ENCODE measurements at regions not wholly inside any gene's neighbourhood (a gene's known extent, or its start where the extent isn't known, plus 50 kb on each side); places are given as distances from the start of the nearest gene placed in this dataset.

GRCh38 chr20:17818187-17818586, 118.4 kb downstream of the BANF2 start:
- no peak for DNase-seq (ENCODE audit: low read depth)

GRCh38 chr20:17816804-17817587, 117.2 kb downstream of the BANF2 start:
- DNase-seq (ENCODE audit: low read depth): peak; percentile 36

DNA sequence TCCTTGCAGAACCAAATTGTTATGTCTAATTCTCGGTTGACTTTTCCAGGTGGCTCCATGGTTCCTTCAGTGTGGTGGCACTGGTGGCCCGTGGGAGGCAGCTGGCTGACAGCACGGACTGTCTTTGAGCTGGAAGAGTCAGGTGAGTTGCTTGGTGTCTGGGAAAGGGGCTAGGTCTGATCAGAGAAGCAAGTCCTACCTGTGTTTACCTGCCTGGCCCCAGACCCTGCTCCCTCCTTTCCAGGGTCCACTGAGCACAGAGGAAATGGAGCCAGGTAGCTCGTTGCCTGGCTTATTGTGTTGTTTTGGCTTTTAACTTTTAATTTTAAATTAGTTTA, 111.8 kb downstream of the BANF2 start:
- no peak for DNase-seq (ENCODE audit: low read depth)

- DNase-seq (ENCODE audit: low read depth): no peak
Observed at GRCh38 chr20:17810847-17811627, 111.3 kb downstream of the BANF2 start.

GRCh38 chr20:17810062-17810631, 110.4 kb downstream of the BANF2 start:
- peak; percentile 69 for DNase-seq (ENCODE audit: low read depth)

GRCh38 chr20:17809362-17810061, 109.7 kb downstream of the BANF2 start:
- DNase-seq (ENCODE audit: low read depth): no peak

GRCh38 chr20:17808782-17809181, 109.0 kb downstream of the BANF2 start:
- DNase-seq (ENCODE audit: low read depth): no peak

- peak; percentile 73 for DNase-seq (ENCODE audit: low read depth)
Observed at GRCh38 chr20:17808357-17808756, 108.6 kb downstream of the BANF2 start.

DNA sequence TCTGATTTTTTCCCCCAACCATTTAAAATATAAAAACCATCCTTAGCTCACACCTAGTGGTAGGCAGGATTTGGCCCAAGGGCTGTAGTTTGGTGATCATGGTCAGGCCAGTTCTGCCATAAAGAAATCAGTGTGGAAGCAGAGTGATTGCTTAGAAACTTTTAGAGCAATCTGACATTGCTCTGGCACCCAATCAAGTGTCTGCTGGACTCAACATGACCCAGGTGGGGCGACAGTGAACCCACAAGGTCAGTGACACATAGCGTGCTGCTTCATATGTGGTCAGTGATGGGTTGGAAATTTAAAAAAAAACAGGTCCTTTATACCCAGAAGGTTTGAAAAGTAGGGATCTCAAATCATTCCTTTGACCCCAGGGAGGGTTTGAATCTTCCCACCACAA, 107.9 kb downstream of the BANF2 start:
- no peak for DNase-seq (ENCODE audit: low read depth)

DNA sequence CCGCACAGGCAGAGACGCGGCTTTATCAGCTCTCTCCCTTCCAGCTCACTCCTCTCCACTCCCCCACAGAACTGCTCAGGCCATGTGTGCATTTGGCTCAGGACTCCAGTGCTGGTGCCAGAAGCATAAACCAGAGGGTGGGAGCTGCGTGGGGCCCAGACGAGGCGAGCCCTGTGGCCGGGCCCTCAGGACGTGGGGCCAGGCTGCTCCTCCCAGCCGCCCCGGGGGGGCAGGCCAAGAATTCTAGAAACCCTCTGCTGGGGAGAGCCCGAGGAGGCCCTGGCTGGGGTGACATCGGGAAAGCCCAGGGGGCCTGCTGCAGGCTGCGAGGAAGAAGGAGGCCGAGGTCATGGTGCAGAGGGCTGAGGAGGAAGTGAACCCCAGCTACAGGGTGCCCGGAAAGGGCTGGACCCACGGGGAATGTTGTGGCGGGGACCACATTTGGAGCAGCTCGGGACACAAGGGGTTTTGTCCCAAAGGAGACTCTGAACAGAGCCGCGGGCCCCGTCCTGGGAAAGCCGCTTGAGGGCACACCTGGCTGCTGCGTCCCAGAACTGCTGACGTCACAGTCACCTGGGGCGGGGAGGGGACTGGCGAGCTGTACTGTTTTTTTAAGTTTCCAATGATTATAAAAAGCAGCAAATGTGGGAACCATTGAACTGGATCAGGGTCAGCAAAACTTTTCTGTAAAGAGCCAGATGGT, 107.1 kb downstream of the BANF2 start:
- peak; percentile 78 for DNase-seq (ENCODE audit: low read depth)

- DNase-seq (ENCODE audit: low read depth): no peak
Observed at GRCh38 chr20:17806107-17806506, 106.3 kb downstream of the BANF2 start.

GRCh38 chr20:17803765-17804164, 104.0 kb downstream of the BANF2 start:
- DNase-seq (ENCODE audit: low read depth): no peak

- DNase-seq (ENCODE audit: low read depth): no peak
Observed at GRCh38 chr20:17799575-17800227, 99.9 kb downstream of the BANF2 start.

GRCh38 chr20:17798601-17799000, 98.8 kb downstream of the BANF2 start:
- DNase-seq (ENCODE audit: low read depth): no peak

GRCh38 chr20:17797579-17797978, 97.8 kb downstream of the BANF2 start:
- DNase-seq (ENCODE audit: low read depth): no peak

DNA sequence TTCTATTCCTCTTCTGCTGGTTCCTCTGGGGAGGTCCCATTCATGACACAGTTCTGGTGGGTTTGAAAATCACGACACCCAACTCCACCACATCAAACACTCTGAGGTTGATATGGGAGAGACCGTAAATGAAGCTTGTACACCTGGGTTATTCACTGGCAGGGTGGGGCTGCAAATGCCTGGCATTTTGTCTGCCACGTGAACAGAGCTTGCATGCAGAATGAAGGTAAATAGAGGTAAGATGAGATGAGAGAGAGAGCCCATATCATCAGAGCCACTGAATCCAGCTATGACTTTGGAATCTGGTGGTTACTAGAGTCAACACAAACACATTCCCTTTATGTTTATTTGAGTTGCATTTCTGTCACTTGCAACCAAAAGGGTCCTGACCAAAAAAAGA, 97.4 kb downstream of the BANF2 start:
- no peak for DNase-seq (ENCODE audit: low read depth)

DNA sequence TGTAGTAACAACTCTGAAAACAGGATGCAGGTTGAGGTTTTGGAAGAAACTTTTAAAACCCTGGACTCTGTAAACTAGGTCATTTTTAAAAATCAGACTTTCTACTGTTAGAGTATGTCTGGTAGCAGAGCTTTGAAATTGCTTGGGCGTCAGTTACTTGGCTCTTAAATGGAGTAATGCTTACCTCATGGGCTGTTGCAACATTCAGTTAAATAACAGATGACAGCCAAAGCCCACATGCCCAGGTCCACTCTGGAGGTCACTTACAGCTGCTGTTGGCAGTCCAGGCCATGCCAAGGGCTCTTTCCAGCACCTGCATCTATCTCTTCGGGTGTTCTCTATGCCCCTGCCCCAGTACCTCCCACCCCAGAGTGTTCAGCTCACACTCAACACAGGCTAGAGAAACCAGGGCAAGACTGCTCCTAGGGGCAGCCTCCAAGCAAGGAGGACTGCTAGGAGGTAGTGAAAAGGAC, 96.4 kb downstream of the BANF2 start:
- peak; percentile 33 for DNase-seq (ENCODE audit: low read depth)

DNA sequence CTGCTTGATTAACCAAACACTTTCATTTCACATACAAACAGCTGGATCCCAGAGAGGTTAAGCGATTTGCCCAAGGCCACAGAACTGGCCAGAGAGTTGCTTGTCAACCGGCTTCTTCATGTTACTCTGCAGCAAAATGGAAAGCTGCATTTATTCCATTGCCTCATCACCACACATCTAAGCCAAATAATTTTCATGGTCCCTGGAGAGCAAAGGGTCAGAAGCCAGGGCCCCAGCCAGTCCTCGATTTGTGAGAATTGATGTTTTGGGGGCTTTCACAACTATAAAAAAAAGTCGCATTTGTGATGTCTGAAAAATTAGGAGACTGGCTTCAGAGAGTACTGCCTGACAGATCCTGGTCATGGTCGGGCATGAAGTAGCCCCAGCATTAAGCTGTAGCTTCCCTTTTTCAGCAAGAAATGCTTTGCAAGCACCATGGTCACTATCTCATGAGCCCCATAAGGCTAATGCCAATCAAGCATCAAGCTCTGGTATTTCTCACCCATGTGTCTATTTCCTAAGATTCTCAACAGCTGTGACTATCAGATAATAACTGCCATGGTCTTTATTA, 95.8 kb downstream of the BANF2 start:
- DNase-seq (ENCODE audit: low read depth): no peak

DNA sequence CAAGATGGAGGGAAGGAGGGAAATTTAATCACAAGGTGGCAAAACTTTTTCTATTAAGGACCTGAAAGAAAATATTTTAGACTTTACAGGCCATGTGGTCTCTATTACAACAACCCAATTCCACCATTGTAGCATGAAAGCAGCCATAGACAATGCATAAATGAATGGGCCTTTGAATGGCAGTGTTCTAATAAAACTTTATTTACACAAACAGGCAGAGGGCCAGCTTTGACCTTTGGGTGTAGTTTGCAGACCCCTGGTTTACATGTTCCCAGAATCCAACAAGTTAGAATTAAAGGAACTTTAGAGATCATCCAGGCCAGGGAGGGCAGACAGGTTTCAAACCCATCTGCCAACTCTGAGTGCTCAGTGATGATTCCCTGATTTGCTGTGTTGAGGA, 95.2 kb downstream of the BANF2 start:
- DNase-seq (ENCODE audit: low read depth): no peak

DNA sequence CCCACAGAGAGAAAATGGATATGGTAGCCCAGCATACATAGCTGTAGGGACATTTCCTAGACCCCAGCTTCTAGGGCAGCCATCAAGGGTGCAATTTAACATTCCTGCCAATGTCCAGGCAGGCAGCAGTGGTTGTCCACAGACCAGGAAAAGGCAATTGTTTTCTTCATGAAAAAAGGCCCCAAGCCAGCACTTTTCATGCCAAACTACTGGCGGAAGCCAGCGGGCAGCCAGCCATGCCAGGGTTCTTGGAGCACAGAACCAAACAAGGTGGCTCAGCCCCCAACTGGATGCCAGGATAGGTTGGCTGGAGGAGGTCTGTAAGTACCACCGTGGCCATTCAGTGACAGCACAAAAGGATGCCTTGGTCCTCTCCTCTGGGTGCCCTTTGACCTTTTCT, 94.6 kb downstream of the BANF2 start:
- no peak for DNase-seq (ENCODE audit: low read depth)

DNA sequence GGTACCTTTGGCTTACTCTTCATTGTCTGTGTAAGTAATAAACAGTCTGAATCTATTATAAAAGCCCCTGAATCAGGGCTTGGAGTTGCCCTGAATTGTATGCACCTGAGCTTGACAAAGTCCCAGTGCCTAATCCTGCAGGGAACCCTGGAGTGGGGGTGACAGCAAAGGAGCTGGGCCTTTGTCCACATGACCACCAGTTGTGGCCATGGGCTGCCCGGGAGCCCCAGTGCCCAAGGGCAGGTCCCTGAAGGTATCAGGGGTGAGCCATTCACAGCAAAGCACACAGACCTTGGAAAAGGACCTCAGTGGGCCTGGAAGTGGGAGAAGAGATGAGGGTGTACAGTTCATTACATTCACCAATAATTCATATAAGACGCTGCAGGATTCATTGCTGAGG, 94.2 kb downstream of the BANF2 start:
- DNase-seq (ENCODE audit: low read depth): no peak
